Hepatocyte (in vitro differentiated cells): ENCODE measurements at regions not wholly inside any gene's neighbourhood (a gene's known extent, or its start where the extent isn't known, plus 50 kb on each side); places are given as distances from the start of the nearest gene placed in this dataset.

Source experiments
- DNase-seq: peaks from one replicate; pipeline ENCODE4 v3.0.0-alpha.2; 2016; ENCODE audit warnings: low spot score
- H2AFZ ChIP-seq: fragments of 200-600 bp; sonication (generic); 2 replicates; pipeline ENCODE4 v1.6.0; 2016; ENCODE audit warnings: antibody characterized with exemption, mild to moderate bottlenecking
- H3K27ac ChIP-seq: fragments of 200-600 bp; sonication (generic); 2 replicates; pipeline ENCODE4 v1.5.1; 2016; ENCODE audit warnings: mild to moderate bottlenecking
- H3K27me3 ChIP-seq: fragments of 200-600 bp; sonication (generic); 2 replicates; pipeline ENCODE4 v1.6.1; 2016
- H3K36me3 ChIP-seq: fragments of 200-600 bp; sonication (generic); replicated peaks from 2 replicates; pipeline ENCODE4 v1.5.1; 2016; ENCODE audit warnings: low read depth; ENCODE audit not compliant: insufficient read depth
- H3K4me1 ChIP-seq: fragments of 200-600 bp; sonication (generic); 2 replicates; pipeline ENCODE4 v1.5.1; 2016; ENCODE audit warnings: mild to moderate bottlenecking, moderate library complexity; ENCODE audit not compliant: insufficient read depth
- H3K4me2 ChIP-seq: fragments of 200-600 bp; sonication (generic); 2 replicates; pipeline ENCODE4 v1.6.0; 2016
- H3K4me3 ChIP-seq: fragments of 200-600 bp; sonication (generic); 2 replicates; pipeline ENCODE4 v1.5.1; 2016; ENCODE audit warnings: mild to moderate bottlenecking
- H3K79me2 ChIP-seq: fragments of 200-600 bp; sonication (generic); 2 replicates; pipeline ENCODE4 v1.6.0; 2017; ENCODE audit warnings: mild to moderate bottlenecking
- H3K9me2 ChIP-seq: fragments of 200-600 bp; sonication (generic); replicated peaks from 2 replicates; pipeline ENCODE4 v1.6.0; 2017; ENCODE audit warnings: mild to moderate bottlenecking; ENCODE audit not compliant: insufficient read depth
- H3K9me3 ChIP-seq: fragments of 200-600 bp; sonication (generic); 2 replicates; pipeline ENCODE4 v1.5.1; 2016; ENCODE audit warnings: low read depth, mild to moderate bottlenecking
- H4K20me1 ChIP-seq: fragments of 200-600 bp; sonication (generic); 2 replicates; pipeline ENCODE4 v1.6.0; 2016; ENCODE audit warnings: mild to moderate bottlenecking; ENCODE audit not compliant: insufficient read depth, poor library complexity, severe bottlenecking
- CTCF ChIP-seq: fragments of 200-600 bp; sonication (generic); IDR thresholded peaks from 2 replicates; pipeline ENCODE4 v1.5.1; 2016; ENCODE audit warnings: antibody characterized with exemption, mild to moderate bottlenecking; ENCODE audit not compliant: poor library complexity
- EZH2 ChIP-seq: fragments of 200-600 bp; sonication (generic); IDR thresholded peaks from 2 replicates; pipeline ENCODE4 v1.6.1; 2016; ENCODE audit warnings: antibody characterized with exemption, mild to moderate bottlenecking, borderline replicate concordance
- EZH2phosphoT487 ChIP-seq: fragments of 200-600 bp; sonication (generic); IDR thresholded peaks from one replicate; pipeline ENCODE4 v1.6.1; 2018; ENCODE audit warnings: antibody characterized with exemption, mild to moderate bottlenecking, low read depth, moderate library complexity; ENCODE audit not compliant: unreplicated experiment, severe bottlenecking
- WGBS: methylation state at CpG from one replicate; pipeline ENCODE4 v1.1.6; 2016; ENCODE audit warnings: low lambda C conversion rate; ENCODE audit errors: missing lambda C conversion rate; 5-methylcytosine and 5-hydroxymethylcytosine counted together

DNA sequence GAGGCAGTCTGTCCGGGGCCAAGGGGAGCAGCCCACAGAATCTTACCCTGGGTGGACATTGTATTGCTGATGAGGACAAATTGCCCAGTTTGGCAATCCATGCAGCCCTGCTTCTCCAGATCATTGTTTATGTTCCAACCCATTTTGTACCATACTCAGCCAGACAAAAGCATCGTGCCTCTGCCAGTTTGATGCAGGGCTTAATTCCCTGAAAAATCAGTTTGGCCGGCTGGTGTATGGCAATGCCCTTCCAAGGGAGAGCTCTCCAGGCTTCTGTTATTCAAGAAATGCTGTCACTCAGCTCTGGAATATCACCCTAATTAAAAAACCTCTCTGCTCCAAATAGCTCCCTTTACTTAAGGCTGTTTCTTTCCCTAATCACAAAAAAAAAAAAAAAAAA, 697.7 kb downstream of the TBC1D22A start:
- Histone ChIP-seq H3K4me2 (no peak overlapping the region), H3K27ac (no peak overlapping the region), H3K79me2 (no peaks in the 10 kb centered on the region), H4K20me1 (no peaks in the 10 kb centered on the region), H3K4me1 (no peaks in the 10 kb centered on the region), H3K4me3 (no peak overlapping the region), H2AFZ (no peak overlapping the region), H3K9me3 (no peaks in the 10 kb centered on the region), H3K9me2 (no peaks in the 10 kb centered on the region), H3K27me3 (no peaks in the 10 kb centered on the region), H3K36me3 (no peaks in the 10 kb centered on the region)
- no peak for TF ChIP-seq EZH2
- TF ChIP-seq CTCF, result no peak
- TF ChIP-seq EZH2phosphoT487, result no peak
- no peak for DNase-seq
- WGBS, result 77% methylated on average over 3 of the region's 3 CpGs

- no peak for TF ChIP-seq CTCF
- TF ChIP-seq EZH2, result no peak
- TF ChIP-seq EZH2phosphoT487, result no peak
- H3K9me3 ChIP-seq, result no peaks in the 10 kb centered on the region
- H3K9me2 ChIP-seq, result no peaks in the 10 kb centered on the region
- no peak for DNase-seq
- H3K4me3 ChIP-seq, result no peak overlapping the region
- H3K27ac ChIP-seq, result no peak overlapping the region
- no peak overlapping the region for H3K4me2 ChIP-seq
- H3K36me3 ChIP-seq, result no peaks in the 10 kb centered on the region
- H3K4me1 ChIP-seq, result no peaks in the 10 kb centered on the region
- no peaks in the 10 kb centered on the region for H4K20me1 ChIP-seq
- H2AFZ ChIP-seq, result no peak overlapping the region
- no peaks in the 10 kb centered on the region for H3K79me2 ChIP-seq
- H3K27me3 ChIP-seq, result no peaks in the 10 kb centered on the region
- WGBS, result 85% methylated on average over 8 of the region's 8 CpGs
These were observed 695.9 kb downstream of the TBC1D22A start for GRCh38 chr22:47458348-47458747.

- Histone ChIP-seq H3K4me3 (no peak overlapping the region), H3K9me2 (no peaks in the 10 kb centered on the region), H3K36me3 (no peaks in the 10 kb centered on the region), H3K27ac (no peak overlapping the region), H4K20me1 (no peaks in the 10 kb centered on the region), H3K4me1 (no peaks in the 10 kb centered on the region), H3K27me3 (no peaks in the 10 kb centered on the region), H3K4me2 (no peak overlapping the region), H3K79me2 (no peaks in the 10 kb centered on the region), H2AFZ (no peak overlapping the region), H3K9me3 (no peaks in the 10 kb centered on the region)
- no peak for DNase-seq
- TF ChIP-seq EZH2phosphoT487, result no peak
- TF ChIP-seq CTCF, result no peak
- TF ChIP-seq EZH2, result no peak
- WGBS, result 86% methylated on average over 23 of the region's 23 CpGs
These were observed 695.3 kb downstream of the TBC1D22A start for GRCh38 chr22:47457509-47458300.
